ENCODE measurements at regions not wholly inside any gene's neighbourhood (a gene's known extent, or its start where the extent isn't known, plus 50 kb on each side); places are given as distances from the start of the nearest gene placed in this dataset.

DNA sequence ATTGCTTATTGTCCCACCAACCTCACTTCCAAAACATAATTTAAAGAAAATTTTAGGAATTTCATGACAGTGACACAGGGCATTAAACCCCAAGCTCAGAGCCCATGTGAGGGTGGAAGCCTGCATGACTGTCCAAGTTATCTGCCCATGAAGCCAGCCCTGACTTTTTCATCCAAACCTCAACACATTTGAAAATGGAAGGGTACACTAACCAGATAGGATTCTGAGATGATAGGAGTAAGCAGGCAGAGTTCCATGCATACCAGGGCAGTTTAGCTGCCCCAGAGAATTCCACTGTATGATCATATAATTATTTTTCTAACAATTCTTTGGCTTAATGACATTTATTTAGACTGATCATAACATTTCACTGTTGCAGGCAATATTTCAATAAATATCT lies 986.0 kb downstream of the TTLL7 start:
- DNase-seq = no peak

DNA sequence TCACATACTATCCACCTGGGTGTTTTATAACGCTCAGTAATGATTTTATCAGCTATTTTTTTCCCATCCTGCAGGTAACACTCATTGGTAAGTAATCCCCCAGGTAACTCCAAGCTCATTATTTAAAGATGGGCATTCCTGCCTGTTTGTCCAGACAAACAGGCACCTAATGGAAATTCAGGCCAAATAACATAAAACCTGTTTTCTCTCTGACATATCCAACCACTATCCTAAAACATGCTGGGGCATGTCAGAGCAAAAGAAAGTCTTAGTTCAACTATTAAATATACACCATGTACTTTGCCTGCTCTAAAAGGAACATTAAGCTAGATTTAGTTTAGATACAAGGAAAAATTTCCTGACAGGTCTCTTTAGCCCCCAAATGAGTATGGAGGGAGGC lies 987.7 kb downstream of the TTLL7 start:
- DNase-seq = no peak

- no peak for DNase-seq
These were observed 992.7 kb downstream of the TTLL7 start for GRCh38 chr1:83006271-83006670.

DNA sequence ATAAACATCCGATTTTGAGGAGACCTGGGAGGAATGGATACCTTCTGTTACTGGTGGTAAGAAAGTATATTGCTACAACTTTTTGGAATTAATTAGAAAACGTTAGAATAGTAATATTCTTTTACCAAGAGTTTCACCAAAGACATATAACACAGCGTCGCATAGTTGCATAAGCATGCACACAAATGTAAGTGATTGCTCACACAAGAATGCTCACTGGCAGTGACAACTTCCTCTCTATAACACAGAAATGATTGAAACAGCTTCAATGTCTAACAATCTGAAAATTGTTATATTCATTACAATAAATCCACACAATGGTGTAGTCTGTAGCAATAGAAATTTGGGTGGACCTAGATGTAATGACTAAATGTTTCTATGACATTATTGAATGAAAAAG lies 998.6 kb downstream of the TTLL7 start:
- DNase-seq = no peak

DNA sequence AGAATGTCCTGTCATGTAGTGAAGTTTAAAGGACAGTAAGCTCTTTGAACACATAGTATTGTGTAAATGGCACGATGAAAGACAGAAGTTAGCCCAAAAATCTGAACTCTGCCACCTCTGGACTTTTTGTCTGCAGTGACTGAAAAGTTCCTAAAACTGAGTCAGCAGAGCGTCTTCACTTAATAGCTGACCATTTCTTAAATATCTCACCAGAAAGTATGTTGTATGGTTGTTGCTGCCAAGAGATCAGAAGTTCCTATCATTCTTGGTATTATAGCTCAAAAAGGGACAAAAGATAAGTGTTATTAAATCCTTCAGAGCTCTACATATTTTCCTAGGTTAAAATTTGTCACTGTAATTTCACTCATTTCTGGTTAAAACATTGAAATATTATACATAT lies 1003.0 kb downstream of the TTLL7 start:
- no peak for DNase-seq

GRCh38 chr1:82994616-82995263 lies 1004.2 kb downstream of the TTLL7 start:
- DNase-seq = no peak

DNA sequence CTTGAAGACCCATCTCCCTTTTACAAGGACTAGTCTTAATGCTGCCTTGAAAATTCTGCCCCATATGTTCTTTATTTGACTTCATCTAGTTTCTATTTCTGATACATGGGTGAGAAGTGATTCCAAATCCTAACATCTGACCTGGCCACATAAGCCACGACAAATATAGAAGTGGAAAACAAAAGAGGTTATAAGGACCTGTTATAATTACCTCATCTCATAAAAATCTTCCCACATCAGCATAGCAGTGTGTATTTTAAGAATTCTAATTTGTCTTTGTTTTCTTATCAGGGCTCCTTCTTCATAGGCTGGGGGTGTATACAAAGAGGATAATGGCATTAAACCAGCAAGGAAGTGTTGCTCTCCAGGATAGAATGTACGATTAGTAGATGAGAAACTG lies 1007.4 kb downstream of the TTLL7 start:
- DNase-seq = no peak

DNA sequence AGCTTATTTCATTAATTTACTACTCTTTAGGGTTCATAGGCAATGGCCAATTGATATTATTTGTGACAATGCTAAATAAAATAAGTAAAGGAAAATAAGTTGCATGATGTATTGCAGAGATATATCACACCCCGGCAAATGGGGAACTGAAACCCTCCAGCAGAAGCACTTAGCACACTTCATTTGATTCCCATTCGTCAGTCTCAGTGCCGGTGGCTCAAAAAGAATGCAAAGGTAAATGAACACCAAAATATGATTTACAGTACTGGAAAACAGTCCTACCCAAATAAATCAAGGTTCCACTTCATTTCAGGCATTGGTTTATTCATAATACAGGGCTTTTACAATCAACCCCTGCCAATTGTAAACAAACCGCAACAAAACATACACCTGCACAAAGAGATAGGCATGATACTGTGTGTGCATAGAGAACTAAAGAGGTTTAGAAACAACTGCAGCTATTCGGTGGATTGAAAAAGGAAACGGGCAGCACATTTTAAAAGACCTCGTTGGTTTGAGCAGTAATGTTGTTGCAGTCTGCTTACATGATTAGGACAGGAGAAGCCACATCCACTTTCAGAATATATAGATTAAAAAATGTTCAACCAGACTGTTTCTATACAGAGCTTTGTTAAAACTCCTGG lies 1019.2 kb downstream of the TTLL7 start:
- DNase-seq = peak; percentile 15

DNA sequence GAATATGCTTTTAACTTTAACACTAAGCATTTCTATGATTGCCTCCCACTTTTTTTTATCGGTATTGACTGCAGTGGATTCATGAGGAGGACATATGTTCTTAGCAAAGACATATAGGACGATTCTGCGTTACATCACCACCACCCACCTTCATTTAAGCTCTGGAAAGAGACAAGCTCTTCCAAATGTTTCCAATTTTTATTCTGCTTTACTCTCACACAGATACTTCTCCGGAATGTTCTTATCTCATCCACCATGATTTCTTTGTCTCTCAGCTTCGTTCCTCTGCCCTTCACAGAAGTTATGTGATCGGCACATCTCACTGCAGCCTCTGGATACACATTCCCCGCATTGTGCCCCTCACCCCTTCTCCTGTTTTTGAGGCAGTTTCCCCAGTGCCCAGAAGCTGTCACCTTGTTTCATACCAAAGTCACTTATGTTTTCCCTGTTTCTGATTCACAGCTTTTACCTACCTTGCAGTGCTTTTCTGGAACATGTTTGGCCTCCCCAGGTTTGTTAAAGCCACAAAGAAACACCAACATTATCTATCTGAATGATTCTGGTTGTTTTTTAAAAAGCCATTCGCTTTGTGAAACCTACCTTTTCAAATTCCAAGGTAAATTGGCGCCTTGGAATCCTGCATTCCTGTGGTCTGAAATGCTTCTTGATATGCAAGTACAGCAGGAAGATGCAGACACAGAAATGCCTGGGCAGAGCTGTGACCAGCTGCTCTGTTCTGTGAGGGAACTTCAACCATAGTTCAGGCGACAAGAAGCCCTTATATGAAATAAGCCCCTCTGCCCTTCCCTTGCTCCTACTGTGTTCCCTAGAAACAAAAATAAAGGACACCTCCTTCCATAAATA lies 1020.2 kb downstream of the TTLL7 start:
- DNase-seq = no peak

GRCh38 chr1:82972841-82973553 lies 1025.9 kb downstream of the TTLL7 start:
- no peak for DNase-seq

DNA sequence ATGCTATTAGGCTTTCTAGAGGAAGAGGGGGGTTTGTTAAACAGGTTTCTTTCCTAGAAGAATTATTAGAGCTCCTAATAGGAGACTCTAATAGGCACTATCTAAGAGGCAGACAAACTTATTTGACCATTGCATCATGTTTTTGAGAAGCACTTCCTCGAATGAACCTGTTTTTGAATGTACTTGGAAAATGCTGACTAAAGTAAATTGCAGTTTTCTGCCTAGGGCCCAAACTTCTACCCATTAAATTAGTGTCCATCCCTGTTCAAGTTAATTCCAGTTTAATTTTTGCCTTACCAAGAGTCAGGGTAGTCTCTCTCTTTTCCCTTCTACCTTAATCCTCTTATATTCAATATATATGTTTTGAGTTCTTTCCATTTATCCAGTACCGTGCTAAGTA lies 1029.6 kb downstream of the TTLL7 start:
- DNase-seq = no peak

DNA sequence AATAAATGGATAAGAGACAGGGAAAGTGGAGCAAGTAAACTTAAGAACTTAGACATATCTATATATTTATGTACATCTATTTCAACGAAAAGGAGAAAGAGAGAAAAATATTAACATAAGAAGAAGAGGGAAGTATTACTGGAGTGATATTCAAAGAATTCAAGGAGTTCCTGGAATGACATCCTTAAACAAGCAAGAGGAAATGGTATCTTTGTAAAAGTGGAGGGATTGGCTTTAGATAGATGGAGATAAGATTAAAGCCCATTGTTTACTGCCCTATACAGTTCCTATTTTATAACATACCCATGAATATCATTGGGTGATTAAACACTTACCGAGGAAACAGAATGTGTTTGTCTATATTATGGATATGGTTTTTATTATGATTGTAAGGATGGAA lies 1036.3 kb downstream of the TTLL7 start:
- DNase-seq = no peak

DNA sequence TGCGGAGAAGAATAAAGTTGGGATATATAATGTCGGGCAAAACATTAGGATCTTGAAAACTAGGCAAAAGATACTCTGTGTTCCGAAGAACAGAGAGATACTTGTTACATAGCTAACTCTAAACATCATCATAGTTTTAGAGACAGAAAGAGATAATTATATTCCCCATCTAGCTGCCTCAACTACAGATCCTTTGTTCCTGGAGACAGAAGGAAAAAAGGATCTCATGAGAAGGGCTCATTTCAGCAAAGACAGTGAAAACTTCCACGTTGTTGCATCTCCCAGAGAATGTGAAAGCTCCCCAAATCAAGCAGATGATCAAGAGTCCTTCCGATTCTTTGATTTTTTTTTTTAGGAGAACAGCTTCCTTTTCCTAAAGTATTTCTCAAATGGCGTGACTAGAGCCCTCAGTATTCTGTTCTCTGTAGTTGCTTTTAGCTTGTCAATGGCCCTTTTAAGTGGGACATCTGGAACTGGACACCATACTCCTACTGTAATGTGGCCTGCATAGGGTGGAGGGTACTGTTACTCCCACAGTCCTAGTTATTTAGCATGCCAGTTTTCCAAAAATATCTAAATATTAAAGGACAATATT lies 1048.2 kb downstream of the TTLL7 start:
- no peak for DNase-seq

GRCh38 chr1:82948386-82948785 lies 1050.5 kb downstream of the TTLL7 start:
- DNase-seq = no peak

- DNase-seq = no peak
These were observed 1051.7 kb downstream of the TTLL7 start for GRCh38 chr1:82947278-82947677.

- no peak for DNase-seq
These were observed 1052.8 kb downstream of the TTLL7 start for GRCh38 chr1:82946096-82946605.

GRCh38 chr1:82944822-82945221 lies 1054.1 kb downstream of the TTLL7 start:
- DNase-seq = no peak

- DNase-seq = no peak
These were observed 1064.9 kb downstream of the TTLL7 start for GRCh38 chr1:82934074-82934473.

DNA sequence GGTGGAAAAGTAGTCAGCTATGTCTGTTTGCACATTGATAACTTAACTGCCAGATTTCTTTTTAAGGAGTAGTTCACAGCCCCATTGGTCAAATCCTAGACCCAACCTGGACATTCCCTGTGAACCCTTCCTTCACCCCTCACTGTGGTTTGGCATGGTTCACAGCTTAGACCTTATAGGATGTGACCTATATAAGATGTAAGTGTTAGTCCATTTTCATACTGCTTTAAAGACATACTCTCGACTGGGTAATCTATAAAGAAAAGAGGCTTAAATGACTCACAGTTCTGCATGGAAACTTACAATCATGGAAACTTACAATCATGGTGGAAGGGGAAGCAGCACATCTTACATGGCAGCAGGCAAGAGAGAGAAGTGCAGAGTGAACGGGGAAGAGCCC lies 1066.2 kb downstream of the TTLL7 start:
- no peak for DNase-seq

DNA sequence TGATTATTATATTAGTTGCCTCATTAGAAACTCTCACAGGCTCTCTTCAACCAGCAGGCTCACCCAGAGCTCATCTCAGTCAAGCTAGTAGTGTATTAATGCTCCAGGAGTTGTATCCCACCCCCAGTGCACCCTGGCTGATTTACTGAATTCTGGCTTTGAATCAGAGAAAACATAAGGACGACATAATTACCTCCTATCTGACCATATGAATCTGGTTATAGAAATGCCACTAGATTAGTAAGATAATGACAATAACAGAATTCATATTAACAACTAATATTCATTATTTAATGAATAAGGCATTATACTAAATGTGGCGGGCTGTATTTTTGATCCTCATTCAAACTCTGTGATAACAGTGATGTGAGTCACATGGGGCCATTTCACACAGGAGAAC lies 1066.7 kb downstream of the TTLL7 start:
- no peak for DNase-seq

GRCh38 chr1:82931006-82931405 lies 1067.9 kb downstream of the TTLL7 start:
- no peak for DNase-seq

DNA sequence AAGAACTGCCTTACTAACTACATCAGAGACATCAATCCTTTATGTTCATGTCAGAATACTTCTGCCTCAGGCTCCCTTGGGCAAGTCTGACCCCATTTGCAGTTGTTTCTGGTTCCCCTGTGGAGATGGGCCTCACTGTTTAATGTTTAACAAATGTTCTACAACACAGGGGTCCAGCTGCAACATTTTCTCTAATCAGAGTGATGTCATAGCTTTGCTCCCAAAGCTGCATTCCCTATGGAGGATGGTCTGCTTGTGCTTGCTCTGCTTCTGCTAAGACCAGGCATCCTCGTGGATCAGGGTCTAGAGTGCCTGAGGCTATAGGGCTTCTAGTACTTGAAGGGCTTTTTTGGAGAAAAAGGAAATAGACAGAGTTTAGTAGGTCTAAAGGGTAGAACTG lies 1071.2 kb downstream of the TTLL7 start:
- DNase-seq = no peak

DNA sequence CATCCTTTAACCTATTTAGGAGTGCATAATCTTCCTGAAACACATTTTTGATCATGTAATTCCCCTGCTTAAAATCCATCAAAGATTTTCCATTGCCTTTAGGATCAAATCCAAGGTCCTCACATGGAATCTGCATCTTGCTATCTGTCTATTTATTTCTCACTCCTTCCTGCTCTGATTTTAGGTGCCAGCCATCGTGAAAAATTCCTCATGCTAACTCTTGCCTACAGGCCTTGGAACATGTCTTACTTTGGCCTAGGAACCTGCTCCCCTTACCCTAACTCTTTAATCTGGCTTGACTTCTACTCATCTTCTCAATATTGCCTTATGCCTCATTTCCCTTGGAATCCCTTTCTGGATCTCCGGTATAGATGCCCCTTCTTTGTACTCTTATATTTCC lies 1074.3 kb downstream of the TTLL7 start:
- no peak for DNase-seq

All from inflammatory macrophage treated with lipopolysaccharide for 4 hours (primary cell).